GM19328 (cell line): ENCODE measurements at regions not wholly inside any gene's neighbourhood (a gene's known extent, or its start where the extent isn't known, plus 50 kb on each side); places are given as distances from the start of the nearest gene placed in this dataset.
A peak's percentile ranks its signal among the peaks of the same experiment; 100 is the strongest.

Experiments
- ATAC-seq: cut with Tn5 transposase; IDR thresholded peaks from one replicate; pipeline ENCODE4 v1.9.1; 2021; ENCODE audit warnings: mild to moderate bottlenecking, moderate library complexity; ENCODE audit not compliant: unreplicated experiment

GRCh38 chr2:9106338-9107167 is 100.1 kb upstream of the ASAP2 start:
- ATAC-seq = no peak

GRCh38 chr2:9105601-9106337 is 100.8 kb upstream of the ASAP2 start:
- ATAC-seq = no peak

- no peak for ATAC-seq
Observed at GRCh38 chr2:9103663-9104277, 100.3 kb upstream of the MBOAT2 start.

GRCh38 chr2:9102861-9103662 is 99.6 kb upstream of the MBOAT2 start:
- ATAC-seq = no peak

GRCh38 chr2:9101763-9102425 is 98.4 kb upstream of the MBOAT2 start:
- no peak for ATAC-seq

GRCh38 chr2:9100080-9100876 is 96.8 kb upstream of the MBOAT2 start:
- no peak for ATAC-seq

- peak; percentile 53 for ATAC-seq
Observed at GRCh38 chr2:9099341-9099751, 95.9 kb upstream of the MBOAT2 start.

GRCh38 chr2:9097892-9098291 is 94.4 kb upstream of the MBOAT2 start:
- no peak for ATAC-seq

- ATAC-seq = no peak
Observed at GRCh38 chr2:9097239-9097638, 93.8 kb upstream of the MBOAT2 start.

- ATAC-seq = no peak
Observed at GRCh38 chr2:9096761-9097160, 93.3 kb upstream of the MBOAT2 start.

- no peak for ATAC-seq
Observed at GRCh38 chr2:9095690-9096089, 92.2 kb upstream of the MBOAT2 start.

GRCh38 chr2:9095226-9095625 is 91.7 kb upstream of the MBOAT2 start:
- ATAC-seq = no peak

- ATAC-seq = no peak
Observed at GRCh38 chr2:9094117-9094516, 90.6 kb upstream of the MBOAT2 start.

GRCh38 chr2:9093324-9093723 is 89.8 kb upstream of the MBOAT2 start:
- ATAC-seq = no peak

GRCh38 chr2:9092383-9093282 is 89.1 kb upstream of the MBOAT2 start:
- ATAC-seq = peak; percentile 87

GRCh38 chr2:9091811-9092210 is 88.3 kb upstream of the MBOAT2 start:
- ATAC-seq = no peak

GRCh38 chr2:9089831-9090230 is 86.3 kb upstream of the MBOAT2 start:
- no peak for ATAC-seq

GRCh38 chr2:9087121-9087681 is 83.7 kb upstream of the MBOAT2 start:
- no peak for ATAC-seq
